Mesenchymal stem cell (in vitro differentiated cells and primary cell): ENCODE measurements at regions not wholly inside any gene's neighbourhood (a gene's known extent, or its start where the extent isn't known, plus 50 kb on each side); places are given as distances from the start of the nearest gene placed in this dataset.
"Not testable (repeated sequence)": the region's sequence is repeated elsewhere in the genome, so short reads cannot be mapped to it uniquely, and the experiment has no call there.

Experiments
- DNase-seq: peaks from one replicate; pipeline ENCODE4 v3.0.0-alpha.2; 2013
- H2AFZ ChIP-seq: one replicate; pipeline ENCODE4 v1.6.1; 2013; ENCODE audit warnings: low read depth, mild to moderate bottlenecking, control low read depth, inconsistent platforms, low read length, moderate library complexity
- H2AK5ac ChIP-seq: 2 replicates; pipeline ENCODE4 v1.6.1; 2013; ENCODE audit warnings: low read length, moderate library complexity, mild to moderate bottlenecking, inconsistent platforms; ENCODE audit not compliant: severe bottlenecking
- H2BK120ac ChIP-seq: one replicate; pipeline ENCODE4 v1.6.1; 2013; ENCODE audit warnings: low read depth, mild to moderate bottlenecking, inconsistent platforms, low read length, moderate library complexity
- H2BK12ac ChIP-seq, 2 experiments: one replicate each; pipeline ENCODE4 v1.6.1; 2013; ENCODE audit warnings: inconsistent platforms in 2 of 2, low read length in 2 of 2, mild to moderate bottlenecking in 2 of 2, moderate library complexity in 2 of 2, control low read depth in 1 of 2
- H2BK15ac ChIP-seq: one replicate; pipeline ENCODE4 v1.6.1; 2013; ENCODE audit warnings: mild to moderate bottlenecking, low read depth, inconsistent platforms; ENCODE audit not compliant: poor library complexity, severe bottlenecking
- H2BK5ac ChIP-seq: 2 replicates; pipeline ENCODE4 v1.6.1; 2013; ENCODE audit warnings: low read depth, mild to moderate bottlenecking, low read length, control low read depth, inconsistent platforms; ENCODE audit not compliant: poor library complexity, severe bottlenecking
- H3K14ac ChIP-seq, 2 experiments: one replicate each; pipeline ENCODE4 v1.6.1; 2013; ENCODE audit warnings: inconsistent platforms in 2 of 2, low read length in 2 of 2, control low read depth in 1 of 2, mild to moderate bottlenecking in 1 of 2, moderate library complexity in 1 of 2
- H3K18ac ChIP-seq, 2 experiments: one replicate each; pipeline ENCODE4 v1.6.1; 2013; ENCODE audit warnings: inconsistent platforms in 2 of 2, low read length in 2 of 2, control low read depth in 1 of 2, low read depth in 1 of 2, mild to moderate bottlenecking in 1 of 2
- H3K23ac ChIP-seq, 2 experiments: one replicate each; pipeline ENCODE4 v1.6.1; 2013; ENCODE audit warnings: inconsistent platforms in 2 of 2, low read length in 2 of 2, mild to moderate bottlenecking in 2 of 2, moderate library complexity in 2 of 2, control low read depth in 1 of 2
- H3K27ac ChIP-seq: 2 replicates; pipeline ENCODE4 v1.5.1; 2013; ENCODE audit warnings: mild to moderate bottlenecking, moderate library complexity, low read length, control low read depth, inconsistent platforms; ENCODE audit not compliant: poor library complexity, severe bottlenecking
- H3K27me3 ChIP-seq, 2 experiments: 2 replicates each; pipeline versions ENCODE4 v1.6.1 to v1.7.0; 2013; ENCODE audit warnings: low read length in 2 of 2, mild to moderate bottlenecking in 2 of 2, moderate library complexity in 2 of 2, control low read depth in 1 of 2, inconsistent platforms in 1 of 2; ENCODE audit not compliant: control insufficient read depth in 1 of 2, insufficient read depth in 1 of 2
- H3K36me3 ChIP-seq, 2 experiments: 2 replicates each; pipeline versions ENCODE4 v1.6.1 to v1.7.0; 2013; ENCODE audit warnings: low read length in 2 of 2, control low read depth in 1 of 2, inconsistent platforms in 1 of 2, low read depth in 1 of 2, mild to moderate bottlenecking in 1 of 2; ENCODE audit not compliant: insufficient read depth in 2 of 2, control insufficient read depth in 1 of 2
- H3K4ac ChIP-seq, 2 experiments: one replicate each; pipeline ENCODE4 v1.6.1; 2013; ENCODE audit warnings: inconsistent platforms in 2 of 2, low read length in 2 of 2, mild to moderate bottlenecking in 2 of 2, moderate library complexity in 2 of 2, control low read depth in 1 of 2, low read depth in 1 of 2
- H3K4me1 ChIP-seq: 2 replicates; pipeline ENCODE4 v1.6.1; 2013; ENCODE audit warnings: low read depth, low read length, control low read depth; ENCODE audit not compliant: control insufficient read depth, insufficient read depth
- H3K4me2 ChIP-seq: 2 replicates; pipeline ENCODE4 v1.6.1; 2013; ENCODE audit warnings: low read length, mild to moderate bottlenecking, inconsistent platforms; ENCODE audit not compliant: poor library complexity, severe bottlenecking
- H3K4me3 ChIP-seq, 2 experiments: 2 replicates each; pipeline versions ENCODE4 v1.5.1 to v1.7.0; 2013; ENCODE audit warnings: low read length in 2 of 2, mild to moderate bottlenecking in 2 of 2, control low read depth in 1 of 2, low read depth in 1 of 2; ENCODE audit not compliant: insufficient read depth in 1 of 2
- H3K79me1 ChIP-seq: replicated peaks from 2 replicates; pipeline ENCODE4 v1.6.1; 2013; ENCODE audit warnings: mild to moderate bottlenecking, control low read depth, low read length, inconsistent platforms; ENCODE audit not compliant: poor library complexity, severe bottlenecking
- H3K9ac ChIP-seq: 2 replicates; pipeline ENCODE4 v1.7.0; 2013; ENCODE audit warnings: mild to moderate bottlenecking, low read length, moderate library complexity
- H3K9me3 ChIP-seq: 2 replicates; pipeline ENCODE4 v1.7.0; 2013; ENCODE audit warnings: mild to moderate bottlenecking, low read length; ENCODE audit not compliant: control insufficient read depth
- H4K8ac ChIP-seq: one replicate; pipeline ENCODE4 v1.6.1; 2013; ENCODE audit warnings: inconsistent platforms, mild to moderate bottlenecking, low read length, moderate library complexity
- H4K91ac ChIP-seq: one replicate; pipeline ENCODE4 v1.6.1; 2013; ENCODE audit warnings: mild to moderate bottlenecking, low read length, inconsistent platforms
- WGBS: methylation state at CpG from one replicate; pipeline ENCODE4 v1.1.7; 2013; ENCODE audit warnings: mixed read lengths; 5-methylcytosine and 5-hydroxymethylcytosine counted together

- Histone ChIP-seq H3K27ac (no peak overlapping the region), H3K4me3 (no peak overlapping the region), H3K18ac (no peak overlapping the region), H2AK5ac (no peak overlapping the region), H3K9me3 (peaks cover 7% of the 10 kb centered on the region), H3K36me3 (no peaks in the 10 kb centered on the region), H2AFZ (no peak overlapping the region), H2BK15ac (no peak overlapping the region), H3K4me1 (no peaks in the 10 kb centered on the region), H2BK5ac (no peak overlapping the region), H3K27me3 (peaks cover 0 to 6% of the 10 kb centered on the region in 2 experiments), H3K9ac (no peak overlapping the region), H3K4ac (no peak overlapping the region), H3K23ac (no peak overlapping the region), H4K91ac (no peak overlapping the region), H3K14ac (no peak overlapping the region), H2BK12ac (no peak overlapping the region), H3K79me1 (no peaks in the 10 kb centered on the region), H3K4me2 (no peak overlapping the region), H2BK120ac (no peak overlapping the region), H4K8ac (no peak overlapping the region)
- WGBS, result 73% methylated on average over 3 of the region's 3 CpGs
- DNase-seq, result no peak
These were observed 58.3 kb downstream of the MAFB start for GRCh38 chr20:40630713-40631112.

GRCh38 chr20:40630099-40630498, 58.9 kb downstream of the MAFB start:
- Histone ChIP-seq H3K4me1 (no peaks in the 10 kb centered on the region), H2BK12ac (no peak overlapping the region), H3K4ac (no peak overlapping the region), H3K27me3 (peaks cover 0 to 2% of the 10 kb centered on the region in 2 experiments), H3K36me3 (no peaks in the 10 kb centered on the region), H3K4me2 (no peak overlapping the region), H3K14ac (no peak overlapping the region), H3K9ac (no peak overlapping the region), H3K9me3 (peaks cover 7% of the 10 kb centered on the region), H2BK120ac (no peak overlapping the region), H2BK5ac (no peak overlapping the region), H2AK5ac (no peak overlapping the region), H2BK15ac (no peak overlapping the region), H4K91ac (no peak overlapping the region), H3K4me3 (no peak overlapping the region), H3K23ac (no peak overlapping the region), H3K79me1 (no peaks in the 10 kb centered on the region), H2AFZ (no peak overlapping the region), H3K27ac (no peak overlapping the region), H3K18ac (no peak overlapping the region), H4K8ac (no peak overlapping the region)
- WGBS, result 96% methylated on average over 7 of the region's 7 CpGs
- no peak for DNase-seq

- Histone ChIP-seq H4K91ac (no peak overlapping the region), H3K18ac (no peak overlapping the region), H2BK15ac (no peak overlapping the region), H4K8ac (no peak overlapping the region), H3K27me3 (no peaks in the 10 kb centered on the region), H3K79me1 (no peaks in the 10 kb centered on the region), H3K27ac (no peak overlapping the region), H3K4me1 (no peaks in the 10 kb centered on the region), H2AFZ (no peak overlapping the region), H3K23ac (no peak overlapping the region), H3K36me3 (no peaks in the 10 kb centered on the region), H3K4ac (no peak overlapping the region), H2BK120ac (no peak overlapping the region), H3K14ac (no peak overlapping the region), H3K4me3 (no peak overlapping the region), H2BK12ac (no peak overlapping the region), H2BK5ac (no peak overlapping the region), H3K4me2 (no peak overlapping the region), H2AK5ac (no peak overlapping the region), H3K9ac (no peak overlapping the region), H3K9me3 (peaks cover 7% of the 10 kb centered on the region)
- 71% methylated on average over 9 of the region's 10 CpGs for WGBS
- DNase-seq, result no peak
These were observed 60.2 kb downstream of the MAFB start for GRCh38 chr20:40628877-40629276.

GRCh38 chr20:40619053-40619452, 70.0 kb downstream of the MAFB start:
- not testable (repeated sequence) for H3K27me3 ChIP-seq, H3K23ac ChIP-seq, H3K36me3 ChIP-seq, H3K4me2 ChIP-seq, H2AFZ ChIP-seq, H3K4me1 ChIP-seq, H2BK15ac ChIP-seq, H4K8ac ChIP-seq, H4K91ac ChIP-seq, H3K4me3 ChIP-seq, H3K9me3 ChIP-seq, H2BK120ac ChIP-seq, H3K9ac ChIP-seq, H3K79me1 ChIP-seq, H2BK12ac ChIP-seq, H3K18ac ChIP-seq, H2AK5ac ChIP-seq, H2BK5ac ChIP-seq, H3K14ac ChIP-seq, DNase-seq, H3K4ac ChIP-seq, H3K27ac ChIP-seq
- 83% methylated on average over 1 of the region's 7 CpGs for WGBS
